Mesothelial cell of epicardium (in vitro differentiated cells): ENCODE measurements at regions not wholly inside any gene's neighbourhood (a gene's known extent, or its start where the extent isn't known, plus 50 kb on each side); places are given as distances from the start of the nearest gene placed in this dataset.
"Not testable (repeated sequence)": the region's sequence is repeated elsewhere in the genome, so short reads cannot be mapped to it uniquely, and the experiment has no call there.

ENCODE experiments used
- DNase-seq, 2 experiments: peaks; one replicate each; pipeline ENCODE4 v3.0.0; 2021; ENCODE audit warnings: low spot score in 2 of 2; ENCODE audit not compliant: unreplicated experiment in 2 of 2
- H3K27ac Mint-ChIP-seq: 2 replicates; pipeline ENCODE4 v1.8.0; 2021; ENCODE audit warnings: mixed read lengths
- H3K27me3 Mint-ChIP-seq: 2 replicates; pipeline ENCODE4 v1.8.0; 2021; ENCODE audit warnings: low read depth, mixed read lengths
- H3K36me3 Mint-ChIP-seq: 2 replicates; pipeline ENCODE4 v1.8.0; 2021; ENCODE audit warnings: mixed read lengths
- H3K4me1 Mint-ChIP-seq: 2 replicates; pipeline ENCODE4 v1.8.0; 2021; ENCODE audit warnings: mixed read lengths
- H3K4me3 Mint-ChIP-seq: 2 replicates; pipeline ENCODE4 v1.8.0; 2021; ENCODE audit warnings: mild to moderate bottlenecking, moderate library complexity, mixed read lengths
- H3K9me3 Mint-ChIP-seq: 2 replicates; pipeline ENCODE4 v1.8.0; 2021; ENCODE audit warnings: mixed read lengths
- TF ChIP-seq, protein P1 (sequence below): fragments of 200-600 bp; sonication (generic); IDR thresholded peaks from one replicate; pipeline ENCODE4 v1.5.0; 2021; ENCODE audit warnings: antibody characterized with exemption; ENCODE audit not compliant: unreplicated experiment

DNA sequence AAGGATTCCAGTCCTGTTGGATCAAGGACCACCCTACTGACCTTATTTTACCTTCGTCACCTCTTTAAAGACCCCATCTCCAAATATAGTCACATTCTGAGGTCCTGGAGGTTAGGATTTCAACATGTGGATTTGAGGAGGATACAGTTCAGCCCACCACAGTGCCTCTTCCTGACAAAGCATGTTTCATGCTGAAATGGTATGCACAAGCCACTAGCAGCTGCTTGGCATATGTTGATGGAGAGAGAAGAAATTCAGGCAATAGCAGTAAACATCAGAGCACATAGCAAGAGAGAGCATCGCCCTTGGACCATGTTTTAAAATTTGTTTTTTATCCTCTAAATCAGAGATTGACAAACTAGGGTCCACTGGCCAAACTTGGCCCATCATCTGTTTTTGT is 172.1 kb downstream of the PRKX start:
- TF ChIP-seq, protein P1, sequence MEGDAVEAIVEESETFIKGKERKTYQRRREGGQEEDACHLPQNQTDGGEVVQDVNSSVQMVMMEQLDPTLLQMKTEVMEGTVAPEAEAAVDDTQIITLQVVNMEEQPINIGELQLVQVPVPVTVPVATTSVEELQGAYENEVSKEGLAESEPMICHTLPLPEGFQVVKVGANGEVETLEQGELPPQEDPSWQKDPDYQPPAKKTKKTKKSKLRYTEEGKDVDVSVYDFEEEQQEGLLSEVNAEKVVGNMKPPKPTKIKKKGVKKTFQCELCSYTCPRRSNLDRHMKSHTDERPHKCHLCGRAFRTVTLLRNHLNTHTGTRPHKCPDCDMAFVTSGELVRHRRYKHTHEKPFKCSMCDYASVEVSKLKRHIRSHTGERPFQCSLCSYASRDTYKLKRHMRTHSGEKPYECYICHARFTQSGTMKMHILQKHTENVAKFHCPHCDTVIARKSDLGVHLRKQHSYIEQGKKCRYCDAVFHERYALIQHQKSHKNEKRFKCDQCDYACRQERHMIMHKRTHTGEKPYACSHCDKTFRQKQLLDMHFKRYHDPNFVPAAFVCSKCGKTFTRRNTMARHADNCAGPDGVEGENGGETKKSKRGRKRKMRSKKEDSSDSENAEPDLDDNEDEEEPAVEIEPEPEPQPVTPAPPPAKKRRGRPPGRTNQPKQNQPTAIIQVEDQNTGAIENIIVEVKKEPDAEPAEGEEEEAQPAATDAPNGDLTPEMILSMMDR: no peak
- no peak for DNase-seq
- no peaks in the 10 kb centered on the region for H3K27me3 Mint-ChIP-seq
- no peak overlapping the region for H3K4me3 Mint-ChIP-seq
- H3K4me1 Mint-ChIP-seq: peaks cover 10% of the 10 kb centered on the region
- no peaks in the 10 kb centered on the region for H3K36me3 Mint-ChIP-seq
- H3K9me3 Mint-ChIP-seq: peaks cover 15% of the 10 kb centered on the region
- H3K27ac Mint-ChIP-seq: no peak overlapping the region

DNA sequence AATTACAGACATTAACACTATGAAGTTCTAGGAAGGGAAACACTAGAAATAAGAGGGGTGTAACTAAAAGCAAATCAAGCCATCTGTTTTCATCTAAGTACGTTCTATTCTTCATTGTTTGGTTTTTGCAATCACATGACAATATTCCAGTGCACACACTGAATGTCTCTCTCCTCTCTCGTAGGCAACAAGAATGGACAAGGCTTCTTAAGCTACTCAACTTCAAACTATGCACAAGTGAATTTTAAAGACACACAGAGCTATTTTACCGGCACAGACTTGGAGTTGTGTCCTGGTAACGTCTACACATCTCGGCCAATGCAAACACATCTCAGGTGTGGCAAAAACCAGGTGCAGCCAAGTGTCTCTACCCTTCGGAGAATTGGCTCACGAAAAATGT is 173.3 kb downstream of the PRKX start:
- DNase-seq: no peak
- H3K4me3 Mint-ChIP-seq: no peak overlapping the region
- TF ChIP-seq, protein P1: no peak
- H3K9me3 Mint-ChIP-seq: peaks cover 22% of the 10 kb centered on the region
- no peaks in the 10 kb centered on the region for H3K27me3 Mint-ChIP-seq
- H3K27ac Mint-ChIP-seq: no peak overlapping the region
- no peaks in the 10 kb centered on the region for H3K4me1 Mint-ChIP-seq
- peaks cover 2% of the 10 kb centered on the region for H3K36me3 Mint-ChIP-seq

DNA sequence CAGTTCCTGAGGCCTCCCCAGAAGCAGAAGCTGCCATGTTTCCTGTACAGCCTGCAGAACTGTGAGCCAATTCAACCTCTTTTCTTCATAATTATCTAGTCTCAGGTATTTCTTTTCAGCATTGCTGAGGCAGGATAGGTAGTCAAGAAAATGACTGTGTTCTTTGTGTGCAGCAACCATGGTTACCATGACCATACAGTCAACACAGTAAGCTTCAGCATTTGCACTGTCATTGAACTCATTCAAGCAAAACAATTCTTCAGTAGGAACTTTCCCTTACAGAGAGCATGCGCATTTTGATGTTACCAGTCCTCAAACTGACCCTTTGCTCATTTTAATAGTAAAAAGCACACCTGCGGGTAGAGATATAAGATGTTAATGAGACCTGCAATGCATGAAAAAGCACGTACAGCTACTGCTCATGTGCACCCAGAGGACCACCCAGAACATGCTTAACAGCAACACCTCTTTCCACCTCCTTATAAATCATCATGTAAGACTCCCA is 180.8 kb downstream of the PRKX start:
- Mint-ChIP-seq H3K9me3 (peaks cover 32% of the 10 kb centered on the region), H3K27ac (no peak overlapping the region), H3K36me3 (peaks cover 4% of the 10 kb centered on the region), H3K27me3 (no peaks in the 10 kb centered on the region), H3K4me1 (peaks cover 16% of the 10 kb centered on the region), H3K4me3 (no peak overlapping the region)
- no peak for DNase-seq
- TF ChIP-seq, protein P1: no peak

DNA sequence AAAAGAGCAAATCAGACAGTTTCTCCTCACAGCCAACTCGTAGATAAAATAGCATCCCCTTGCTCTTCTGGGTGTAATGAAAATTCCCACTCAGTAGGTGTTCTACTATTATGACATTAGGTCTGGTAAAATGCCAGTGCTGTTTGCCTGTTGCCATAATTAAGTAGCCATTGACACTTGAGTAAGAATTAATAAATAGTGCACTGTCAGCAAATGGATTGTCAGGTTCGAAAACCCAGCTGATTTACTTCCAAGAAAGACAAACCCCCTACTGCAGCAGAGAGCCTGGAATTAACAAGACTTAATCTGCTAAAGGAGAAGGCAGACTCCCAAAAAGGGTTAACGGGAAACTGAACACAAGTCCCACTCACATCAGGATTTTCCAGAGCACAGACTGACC is 182.0 kb downstream of the PRKX start:
- H3K27me3 Mint-ChIP-seq, H3K27ac Mint-ChIP-seq, DNase-seq, H3K36me3 Mint-ChIP-seq, H3K4me3 Mint-ChIP-seq: not testable (repeated sequence)
- Mint-ChIP-seq H3K9me3 (peaks cover 32% of the 10 kb centered on the region), H3K4me1 (peaks cover 16% of the 10 kb centered on the region)

DNA sequence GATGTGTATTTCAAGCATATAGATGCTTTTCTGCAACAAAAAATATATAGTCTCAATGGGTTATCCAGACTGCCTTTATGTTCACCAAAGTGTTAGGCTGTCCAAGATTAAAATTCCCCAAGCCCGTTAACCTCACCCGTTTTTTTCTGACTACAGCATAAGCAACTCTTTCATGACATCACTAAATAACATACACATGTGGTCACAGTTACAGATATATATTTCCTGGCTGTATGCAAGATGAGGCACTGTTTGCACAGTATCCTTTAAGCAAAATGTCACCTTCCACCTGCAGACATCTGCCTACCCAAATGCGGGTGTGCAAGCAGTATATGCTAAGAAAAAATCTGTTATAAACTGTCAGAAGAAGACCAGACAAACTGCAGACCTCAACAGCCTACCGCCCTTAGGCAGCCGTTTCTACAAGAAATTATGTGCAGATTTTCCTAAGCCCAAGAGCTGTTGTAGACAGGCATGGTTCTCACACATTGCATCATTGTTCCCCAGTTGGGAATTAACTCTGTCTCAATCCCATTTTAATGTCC is 183.1 kb upstream of the MXRA5 start:
- Mint-ChIP-seq H3K4me1 (peaks cover 16% of the 10 kb centered on the region), H3K27me3 (no peaks in the 10 kb centered on the region), H3K4me3 (no peak overlapping the region), H3K9me3 (peaks cover 20% of the 10 kb centered on the region), H3K36me3 (peaks cover 2% of the 10 kb centered on the region), H3K27ac (peak overlapping the region; percentile 10)
- no peak for DNase-seq
- TF ChIP-seq, protein P1: no peak

DNA sequence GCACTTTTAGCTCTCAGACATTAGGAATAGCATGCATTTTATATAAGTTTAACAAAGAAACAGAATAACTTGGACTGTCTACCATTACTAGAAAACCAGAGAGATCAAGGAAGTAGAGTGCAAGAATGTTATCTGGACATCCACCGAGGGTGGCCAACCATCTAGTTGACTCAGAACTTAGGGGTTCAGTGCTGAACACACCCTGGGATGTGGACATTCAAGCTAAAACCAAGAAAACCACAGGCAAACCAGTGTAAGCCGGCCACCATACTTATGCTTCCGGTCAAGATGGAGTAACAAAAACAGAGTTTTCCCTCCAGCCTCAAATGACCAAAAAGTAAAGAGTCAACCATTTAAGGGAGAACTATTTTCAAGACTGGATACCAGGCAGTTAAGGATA is 181.4 kb upstream of the MXRA5 start:
- Mint-ChIP-seq H3K36me3 (no peaks in the 10 kb centered on the region), H3K9me3 (peaks cover 14% of the 10 kb centered on the region), H3K27ac (peak overlapping the region; percentile 43), H3K4me3 (no peak overlapping the region), H3K4me1 (peaks cover 16% of the 10 kb centered on the region), H3K27me3 (no peaks in the 10 kb centered on the region)
- TF ChIP-seq, protein P1: no peak
- DNase-seq: no peak
